ENCODE measurements at regions not wholly inside any gene's neighbourhood (a gene's known extent, or its start where the extent isn't known, plus 50 kb on each side); places are given as distances from the start of the nearest gene placed in this dataset.

GRCh38 chr11:134761386-134761785, 349.3 kb upstream of the B3GAT1 start:
- no peak for DNase-seq (ENCODE audit: low read depth)

GRCh38 chr11:134760957-134761356, 348.9 kb upstream of the B3GAT1 start:
- DNase-seq (ENCODE audit: low read depth): no peak

- DNase-seq (ENCODE audit: low read depth): no peak
Observed at GRCh38 chr11:134760299-134760698, 348.3 kb upstream of the B3GAT1 start.

- DNase-seq (ENCODE audit: low read depth): no peak
Observed at GRCh38 chr11:134759855-134760254, 347.8 kb upstream of the B3GAT1 start.

- DNase-seq (ENCODE audit: low read depth): no peak
Observed at GRCh38 chr11:134759274-134759673, 347.2 kb upstream of the B3GAT1 start.

- DNase-seq (ENCODE audit: low read depth): no peak
Observed at GRCh38 chr11:134758342-134758931, 346.4 kb upstream of the B3GAT1 start.

- DNase-seq (ENCODE audit: low read depth): no peak
Observed at GRCh38 chr11:134757633-134758032, 345.6 kb upstream of the B3GAT1 start.

GRCh38 chr11:134756811-134757540, 344.9 kb upstream of the B3GAT1 start:
- no peak for DNase-seq (ENCODE audit: low read depth)

GRCh38 chr11:134755535-134755934, 343.5 kb upstream of the B3GAT1 start:
- DNase-seq (ENCODE audit: low read depth): no peak

GRCh38 chr11:134754521-134755198, 342.6 kb upstream of the B3GAT1 start:
- DNase-seq (ENCODE audit: low read depth): no peak

- DNase-seq (ENCODE audit: low read depth): no peak
Observed at GRCh38 chr11:134753771-134754520, 341.9 kb upstream of the B3GAT1 start.

- DNase-seq (ENCODE audit: low read depth): no peak
Observed at GRCh38 chr11:134752964-134753770, 341.1 kb upstream of the B3GAT1 start.

GRCh38 chr11:134752526-134752925, 340.5 kb upstream of the B3GAT1 start:
- DNase-seq (ENCODE audit: low read depth): no peak

GRCh38 chr11:134751766-134752165, 339.7 kb upstream of the B3GAT1 start:
- DNase-seq (ENCODE audit: low read depth): no peak

- no peak for DNase-seq (ENCODE audit: low read depth)
Observed at GRCh38 chr11:134751031-134751585, 339.1 kb upstream of the B3GAT1 start.

GRCh38 chr11:134750619-134751018, 338.6 kb upstream of the B3GAT1 start:
- DNase-seq (ENCODE audit: low read depth): no peak

GRCh38 chr11:134749040-134749839, 337.2 kb upstream of the B3GAT1 start:
- no peak for DNase-seq (ENCODE audit: low read depth)

GRCh38 chr11:134746609-134747008, 334.6 kb upstream of the B3GAT1 start:
- DNase-seq (ENCODE audit: low read depth): no peak

- DNase-seq (ENCODE audit: low read depth): no peak
Observed at GRCh38 chr11:134745456-134745855, 333.4 kb upstream of the B3GAT1 start.

GRCh38 chr11:134743820-134744195, 331.8 kb upstream of the B3GAT1 start:
- no peak for DNase-seq (ENCODE audit: low read depth)

All from ELR (cell line).